HG03520 (cell line): ENCODE measurements at regions not wholly inside any gene's neighbourhood (a gene's known extent, or its start where the extent isn't known, plus 50 kb on each side); places are given as distances from the start of the nearest gene placed in this dataset.
A peak's percentile ranks its signal among the peaks of the same experiment; 100 is the strongest.
"Not testable (repeated sequence)": the region's sequence is repeated elsewhere in the genome, so short reads cannot be mapped to it uniquely, and the experiment has no call there.

Experiments
- ATAC-seq: cut with Tn5 transposase; IDR thresholded peaks from one replicate; pipeline ENCODE4 v1.9.1; 2021; ENCODE audit warnings: mild to moderate bottlenecking, moderate library complexity; ENCODE audit not compliant: unreplicated experiment

- ATAC-seq, result not testable (repeated sequence)
Measured at GRCh38 chr2:87500951-87501350, 246.9 kb upstream of the PLGLB2 start.

GRCh38 chr2:87502948-87503347, 244.9 kb upstream of the PLGLB2 start:
- ATAC-seq, result not testable (repeated sequence)

GRCh38 chr2:87505239-87505638, 242.6 kb upstream of the PLGLB2 start:
- ATAC-seq, result not testable (repeated sequence)

GRCh38 chr2:87505909-87506308, 242.0 kb upstream of the PLGLB2 start:
- ATAC-seq, result not testable (repeated sequence)

DNA sequence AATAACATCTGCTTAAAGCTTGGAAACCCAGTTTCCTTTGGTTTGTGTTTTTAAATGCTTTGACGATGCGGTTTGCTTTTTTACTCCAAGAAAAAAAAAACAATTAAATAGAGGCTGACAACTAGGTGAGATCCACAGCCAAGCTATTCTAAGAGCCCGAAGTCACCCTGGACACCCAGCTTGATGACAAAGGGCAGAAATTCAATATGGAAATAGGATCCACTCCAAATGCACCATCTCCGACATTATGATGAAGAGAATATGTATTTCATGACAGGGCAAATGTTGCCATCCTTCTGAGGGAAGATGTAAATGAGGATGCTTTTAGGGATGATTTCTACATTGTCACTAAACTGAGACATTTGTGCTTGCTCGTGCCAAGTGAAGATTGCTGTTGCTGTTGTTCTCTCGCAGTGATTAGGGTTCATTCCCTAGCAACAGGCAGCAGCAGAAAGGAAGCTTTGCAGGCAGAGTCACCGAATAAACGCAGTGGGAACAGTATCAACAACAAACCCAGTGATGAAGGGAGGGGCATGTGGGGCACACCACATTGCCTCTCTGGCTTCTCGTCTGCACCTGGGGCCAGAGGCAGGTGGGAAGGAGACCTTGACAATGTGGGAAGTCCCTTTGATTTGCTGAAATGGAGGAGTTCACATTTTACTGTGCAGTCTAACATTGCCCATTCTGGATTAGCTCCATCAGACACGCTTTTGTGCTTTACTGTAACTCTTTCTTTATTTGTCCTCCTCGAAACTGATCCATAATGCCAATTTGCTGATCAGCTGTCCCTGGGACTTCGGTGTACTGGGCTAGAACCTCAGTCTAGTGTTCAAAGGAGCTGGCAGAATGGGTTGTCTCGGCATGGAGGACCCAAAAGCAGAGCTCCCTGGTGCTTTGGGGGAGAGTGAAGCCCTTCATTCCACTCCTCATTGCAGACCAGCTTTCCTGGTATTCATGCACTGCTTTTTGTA, 240.2 kb upstream of the PLGLB2 start:
- ATAC-seq, result not testable (repeated sequence)

- not testable (repeated sequence) for ATAC-seq
Measured at GRCh38 chr2:87511195-87511778, 236.6 kb upstream of the PLGLB2 start.

DNA sequence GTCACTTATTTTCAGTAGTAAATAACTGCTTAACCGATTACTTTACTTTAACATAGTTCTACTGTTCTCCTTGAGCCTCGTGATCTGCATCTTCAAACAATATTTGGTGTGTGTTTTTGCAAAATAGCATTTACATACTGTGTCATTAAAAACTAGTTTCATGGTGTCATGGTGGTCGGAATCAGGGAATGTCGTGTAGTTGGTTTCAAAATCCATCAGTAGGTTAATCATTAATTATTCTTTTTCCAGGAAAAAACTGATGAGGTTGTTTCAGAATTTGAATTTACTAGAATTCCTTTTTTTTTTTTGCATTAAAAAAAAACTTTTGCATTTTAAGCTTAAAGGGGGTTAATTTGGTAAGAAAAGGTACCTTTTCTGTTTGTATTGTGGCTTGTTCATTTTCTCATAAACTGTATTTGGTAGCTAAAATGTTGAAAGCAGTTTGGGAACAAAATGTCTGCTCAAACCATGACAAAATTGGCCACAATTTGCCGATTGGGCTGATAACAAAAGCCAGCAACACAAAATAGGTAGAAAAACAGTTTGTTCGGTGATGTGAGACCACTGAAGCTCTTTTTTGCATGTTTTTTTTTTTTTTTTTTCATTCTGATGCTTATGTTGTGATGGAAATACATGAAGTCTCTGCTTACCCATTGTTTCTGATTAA, 234.9 kb upstream of the PLGLB2 start:
- ATAC-seq, result not testable (repeated sequence)

GRCh38 chr2:87514034-87514433, 233.9 kb upstream of the PLGLB2 start:
- peak; percentile 39 for ATAC-seq

DNA sequence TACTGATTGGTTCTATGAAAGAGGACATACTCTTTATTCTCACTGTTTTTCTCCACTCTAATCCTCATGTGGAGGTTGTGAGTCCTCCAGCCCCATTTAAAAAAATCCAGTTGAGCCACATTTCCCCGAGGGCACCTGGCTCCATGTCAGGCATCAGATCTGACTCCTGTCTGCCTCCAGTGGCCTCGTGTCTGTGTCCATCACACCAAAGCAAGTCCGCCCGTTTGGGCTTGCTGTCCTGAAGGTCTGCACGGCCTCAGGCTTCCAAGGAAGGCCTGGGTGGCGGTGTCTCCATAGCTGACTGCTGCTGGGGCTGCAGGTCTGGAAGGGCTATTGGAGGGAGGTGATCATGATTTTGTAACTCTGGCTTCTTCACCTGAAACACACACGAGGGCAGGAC, 233.4 kb upstream of the PLGLB2 start:
- ATAC-seq, result not testable (repeated sequence)

GRCh38 chr2:87515226-87515625, 232.7 kb upstream of the PLGLB2 start:
- ATAC-seq, result not testable (repeated sequence)

DNA sequence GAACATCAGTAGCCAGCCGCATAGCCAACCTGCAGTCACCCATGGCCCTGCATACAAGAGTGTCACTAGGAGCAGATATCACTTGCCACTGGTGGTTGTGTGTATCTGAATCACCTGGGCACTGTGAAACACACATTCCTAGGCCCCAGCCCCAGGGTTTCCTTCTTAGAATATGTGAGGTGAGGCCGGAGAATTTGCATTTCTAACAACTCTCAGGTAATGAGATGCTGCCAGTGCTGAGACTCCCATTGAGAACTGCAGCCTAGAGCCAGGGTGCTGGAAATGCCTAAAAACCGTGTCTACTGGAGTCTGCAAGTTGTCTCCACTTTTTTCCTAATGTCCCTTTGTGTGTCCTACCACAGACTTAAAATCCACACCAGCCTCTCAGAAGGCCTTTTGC, 232.0 kb upstream of the PLGLB2 start:
- not testable (repeated sequence) for ATAC-seq

DNA sequence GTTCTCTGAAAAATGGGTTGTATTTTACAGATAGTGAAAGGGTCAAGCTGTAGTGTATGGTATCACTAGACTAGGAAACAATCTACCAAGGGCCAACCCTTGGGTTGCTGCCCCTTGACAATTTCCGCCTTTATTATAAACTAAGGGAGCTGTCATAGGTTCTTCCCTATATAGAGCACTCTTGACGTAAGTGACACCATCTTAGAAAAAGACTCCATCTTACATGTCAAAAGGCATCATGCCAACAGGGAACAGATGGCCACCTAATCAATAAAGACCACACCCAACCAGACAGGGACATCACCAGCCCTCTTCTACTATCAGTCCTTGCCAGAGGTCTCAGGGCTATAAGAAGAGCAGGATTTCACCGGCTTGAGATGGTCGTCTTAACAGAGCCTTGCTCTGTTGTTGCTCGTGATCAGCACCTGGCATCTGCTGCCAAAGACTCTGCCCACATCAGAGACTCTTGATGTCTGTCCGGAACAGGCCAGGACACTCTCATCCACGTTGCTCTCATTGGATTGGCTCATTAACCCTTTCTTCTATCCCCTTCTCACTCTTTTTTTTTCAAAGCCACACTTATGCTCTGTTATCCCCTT, 231.4 kb upstream of the PLGLB2 start:
- not testable (repeated sequence) for ATAC-seq

DNA sequence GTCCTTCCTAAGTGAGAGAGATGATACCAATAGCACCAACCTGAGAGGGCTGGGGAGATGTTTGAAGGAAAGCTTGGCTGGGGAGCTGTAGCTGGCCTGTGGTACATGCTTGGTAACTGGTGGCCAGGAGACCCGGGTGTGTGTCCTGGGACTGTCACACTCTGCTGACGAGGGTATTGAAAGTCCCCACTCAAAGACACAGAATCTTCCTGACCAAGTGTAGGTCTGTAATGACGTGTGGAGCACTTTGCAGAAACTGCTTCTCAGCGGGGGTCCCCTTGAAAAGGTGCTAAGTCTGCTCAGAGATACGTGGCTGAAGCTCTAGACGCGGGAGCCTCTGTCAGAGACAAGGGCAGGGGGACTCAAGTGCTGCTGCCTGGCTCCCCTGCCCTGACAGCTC, 230.4 kb upstream of the PLGLB2 start:
- not testable (repeated sequence) for ATAC-seq

GRCh38 chr2:87518066-87518465, 229.8 kb upstream of the PLGLB2 start:
- ATAC-seq, result not testable (repeated sequence)

GRCh38 chr2:87518547-87518946, 229.3 kb upstream of the PLGLB2 start:
- ATAC-seq, result not testable (repeated sequence)

DNA sequence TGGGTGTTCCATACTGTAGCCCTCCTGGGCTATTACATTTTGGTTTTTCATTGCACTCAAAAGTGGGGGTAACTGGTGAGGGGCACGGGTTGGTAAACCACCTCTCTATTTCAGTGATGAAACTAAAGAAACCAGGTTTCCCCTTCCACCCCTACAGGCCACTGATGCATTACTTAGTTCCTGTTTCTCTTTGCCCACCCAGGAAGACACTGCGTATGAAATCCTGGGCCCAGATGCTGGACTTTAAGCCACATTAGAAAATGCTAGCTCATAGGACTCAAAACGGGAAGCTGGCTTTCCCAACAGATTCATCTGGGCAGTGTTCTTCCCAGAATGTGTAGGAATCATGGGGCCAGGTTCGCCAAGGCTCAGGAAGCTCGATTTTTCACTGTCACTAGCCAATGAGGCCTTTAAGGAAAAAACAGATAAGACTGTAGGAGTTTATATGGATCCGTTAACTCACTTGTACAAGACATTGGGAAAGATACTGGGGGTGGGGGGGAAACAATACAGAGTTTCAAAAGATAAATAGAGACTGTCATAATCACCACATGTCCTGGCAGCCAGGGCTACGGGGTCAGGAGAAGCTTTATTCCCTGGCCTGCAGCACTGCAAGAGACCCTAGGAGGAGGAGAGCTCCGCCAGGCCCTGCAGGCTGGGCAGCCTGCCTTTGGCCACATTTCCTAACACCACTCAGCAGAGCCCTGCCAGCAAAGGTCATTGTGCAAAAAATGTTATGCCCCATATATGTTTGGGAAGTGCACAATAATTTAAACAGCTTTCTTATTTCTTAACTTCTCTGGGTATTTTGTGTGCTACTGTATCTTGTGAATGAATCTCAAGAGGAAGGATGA, 228.5 kb upstream of the PLGLB2 start:
- not testable (repeated sequence) for ATAC-seq

DNA sequence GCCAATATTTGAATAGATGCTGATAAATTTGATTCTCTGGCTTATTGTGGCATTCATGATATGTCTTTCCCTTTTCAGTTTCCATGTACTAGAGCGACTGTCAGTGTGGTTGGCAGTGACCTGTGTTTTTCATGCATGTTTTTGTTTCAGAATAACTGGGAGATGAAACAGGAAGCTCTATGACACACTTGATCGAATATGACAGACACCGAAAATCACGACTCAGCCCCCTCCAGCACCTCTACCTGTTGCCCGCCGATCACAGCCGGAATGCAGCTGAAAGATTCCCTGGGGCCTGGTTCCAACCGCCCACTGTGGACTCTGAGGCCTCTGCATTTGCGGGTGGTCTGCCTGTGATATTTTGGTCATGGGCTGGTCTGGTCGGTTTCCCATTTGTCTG, 226.8 kb upstream of the PLGLB2 start:
- ATAC-seq, result peak; percentile 60

GRCh38 chr2:87521489-87521888, 226.4 kb upstream of the PLGLB2 start:
- not testable (repeated sequence) for ATAC-seq

DNA sequence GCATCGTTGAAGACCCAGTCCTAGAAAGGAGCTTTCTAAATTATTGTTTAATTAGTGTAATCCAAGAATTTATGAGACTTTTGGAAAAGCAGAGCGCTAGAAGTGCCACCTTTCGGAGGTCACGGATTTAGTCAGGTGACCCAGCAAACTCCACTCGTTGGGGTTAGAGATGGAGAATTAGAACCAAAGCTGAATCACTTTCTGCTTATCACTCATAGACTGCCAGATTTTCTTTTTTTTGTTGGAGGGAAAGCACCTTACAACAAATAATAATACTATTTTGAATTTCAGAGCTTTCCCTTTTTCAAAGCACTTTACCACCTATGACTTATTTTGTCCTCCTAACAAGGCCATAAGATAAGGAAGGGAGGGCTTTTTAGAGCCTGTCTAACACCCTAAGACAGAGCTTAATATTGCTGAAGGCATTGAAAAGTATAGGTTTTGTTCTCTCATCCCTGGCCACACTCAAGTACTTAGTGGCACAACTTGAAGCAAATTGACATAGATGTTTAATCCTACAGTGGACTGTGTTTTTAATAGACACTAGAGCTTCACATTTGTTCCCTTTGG, 223.2 kb upstream of the PLGLB2 start:
- ATAC-seq, result not testable (repeated sequence)
